ENCODE measurements at regions not wholly inside any gene's neighbourhood (a gene's known extent, or its start where the extent isn't known, plus 50 kb on each side); places are given as distances from the start of the nearest gene placed in this dataset.

DNA sequence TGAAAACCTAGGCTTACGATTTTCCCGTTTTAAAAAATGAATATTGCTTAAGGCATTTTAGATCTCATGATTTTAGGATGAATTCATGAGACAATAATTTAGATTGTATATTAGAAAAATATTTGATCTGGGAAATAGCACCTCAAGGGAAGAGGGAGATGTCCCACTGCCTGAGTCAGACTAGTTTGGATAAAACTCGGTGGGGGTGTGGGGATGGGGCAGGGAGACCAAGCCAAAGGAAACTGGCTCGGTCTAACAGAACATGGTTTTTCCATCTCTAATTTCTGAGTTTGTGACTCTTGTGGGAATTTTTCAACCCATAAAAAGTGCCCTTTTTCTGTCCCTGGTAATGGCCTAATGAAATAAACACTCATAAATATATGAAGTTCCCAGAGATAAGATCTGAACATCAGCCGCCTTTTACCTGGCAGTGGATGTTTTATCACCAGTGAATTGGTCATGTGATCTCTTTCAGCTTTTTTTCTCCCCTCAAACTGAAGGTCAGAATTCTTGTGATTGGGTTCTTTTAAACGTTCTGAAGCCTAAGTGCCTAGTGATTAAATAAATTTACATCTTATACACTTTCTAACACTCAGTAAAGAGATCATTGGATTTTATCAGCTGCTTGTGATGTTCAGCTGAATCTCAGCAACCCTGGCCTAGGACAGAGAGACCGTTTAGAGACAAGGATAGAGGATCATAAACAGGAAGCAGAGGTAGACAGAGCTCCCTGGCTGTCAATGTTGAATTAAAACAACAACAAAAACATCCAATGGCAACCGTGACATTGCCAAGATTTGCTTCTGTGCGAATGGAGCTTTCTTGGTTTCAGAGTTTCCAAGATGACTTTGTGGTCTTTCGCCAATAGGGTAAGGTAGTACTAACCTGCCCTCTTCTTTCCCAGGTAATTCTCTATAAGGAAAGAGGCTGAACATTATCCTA is 1038.2 kb downstream of the MCTP2 start:
- TF ChIP-seq POLR2AphosphoS5 (IDR thresholded peaks at IDR 0.05; ENCODE audit: low read depth, low read length): no peak
- TF ChIP-seq TAF1 (IDR thresholded peaks at IDR 0.05; ENCODE audit: borderline replicate concordance, insufficient read depth, low read length): no peak
- no peak for TF ChIP-seq SIN3A (IDR thresholded peaks at IDR 0.05; ENCODE audit: borderline replicate concordance, insufficient read depth, low read length)
- TF ChIP-seq, protein P1, sequence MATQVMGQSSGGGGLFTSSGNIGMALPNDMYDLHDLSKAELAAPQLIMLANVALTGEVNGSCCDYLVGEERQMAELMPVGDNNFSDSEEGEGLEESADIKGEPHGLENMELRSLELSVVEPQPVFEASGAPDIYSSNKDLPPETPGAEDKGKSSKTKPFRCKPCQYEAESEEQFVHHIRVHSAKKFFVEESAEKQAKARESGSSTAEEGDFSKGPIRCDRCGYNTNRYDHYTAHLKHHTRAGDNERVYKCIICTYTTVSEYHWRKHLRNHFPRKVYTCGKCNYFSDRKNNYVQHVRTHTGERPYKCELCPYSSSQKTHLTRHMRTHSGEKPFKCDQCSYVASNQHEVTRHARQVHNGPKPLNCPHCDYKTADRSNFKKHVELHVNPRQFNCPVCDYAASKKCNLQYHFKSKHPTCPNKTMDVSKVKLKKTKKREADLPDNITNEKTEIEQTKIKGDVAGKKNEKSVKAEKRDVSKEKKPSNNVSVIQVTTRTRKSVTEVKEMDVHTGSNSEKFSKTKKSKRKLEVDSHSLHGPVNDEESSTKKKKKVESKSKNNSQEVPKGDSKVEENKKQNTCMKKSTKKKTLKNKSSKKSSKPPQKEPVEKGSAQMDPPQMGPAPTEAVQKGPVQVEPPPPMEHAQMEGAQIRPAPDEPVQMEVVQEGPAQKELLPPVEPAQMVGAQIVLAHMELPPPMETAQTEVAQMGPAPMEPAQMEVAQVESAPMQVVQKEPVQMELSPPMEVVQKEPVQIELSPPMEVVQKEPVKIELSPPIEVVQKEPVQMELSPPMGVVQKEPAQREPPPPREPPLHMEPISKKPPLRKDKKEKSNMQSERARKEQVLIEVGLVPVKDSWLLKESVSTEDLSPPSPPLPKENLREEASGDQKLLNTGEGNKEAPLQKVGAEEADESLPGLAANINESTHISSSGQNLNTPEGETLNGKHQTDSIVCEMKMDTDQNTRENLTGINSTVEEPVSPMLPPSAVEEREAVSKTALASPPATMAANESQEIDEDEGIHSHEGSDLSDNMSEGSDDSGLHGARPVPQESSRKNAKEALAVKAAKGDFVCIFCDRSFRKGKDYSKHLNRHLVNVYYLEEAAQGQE (IDR thresholded peaks at IDR 0.05; ENCODE audit: insufficient read depth in 1 of 2, low read depth in 2 of 2, low read length in 2 of 2): no peak
- TF ChIP-seq FOXP2 (optimal IDR thresholded peaks at IDR 0.05; ENCODE audit: borderline replicate concordance, extremely low read depth, extremely low read length, insufficient read depth): no peak

Measured in PFSK-1 (cell line).